Prostate gland (tissue), 2 donors: ENCODE measurements at regions not wholly inside any gene's neighbourhood (a gene's known extent, or its start where the extent isn't known, plus 50 kb on each side); places are given as distances from the start of the nearest gene placed in this dataset.

Experiments used
- DNase-seq: peaks from one replicate; pipeline ENCODE4 v3.0.0-alpha.2; 2019; ENCODE audit warnings: low spot score
- H3K27ac ChIP-seq, 2 donors: fragments of 200-600 bp; sonication (generic); 2 replicates each; pipeline ENCODE4 v1.5.1; 2017 to 2019
- H3K27me3 ChIP-seq: fragments of 200-600 bp; sonication (generic); replicated peaks from 2 replicates; pipeline ENCODE4 v1.5.1; 2019; ENCODE audit not compliant: insufficient read depth
- H3K36me3 ChIP-seq, 2 donors: fragments of 200-600 bp; sonication (generic); 1 replicate in 1 of 2; 2 replicates in 1 of 2; pipeline versions ENCODE4 v1.5.1 to v1.8.1; 2017 to 2019
- H3K4me1 ChIP-seq: fragments of 200-600 bp; sonication (generic); replicated peaks from 2 replicates; pipeline ENCODE4 v1.5.1; 2019
- H3K4me3 ChIP-seq, 2 donors: fragments of 200-600 bp; sonication (generic); 2 replicates each; pipeline ENCODE4 v1.5.1; 2017 to 2019
- H3K9me3 ChIP-seq: fragments of 200-600 bp; sonication (generic); 2 replicates; pipeline ENCODE4 v1.5.1; 2017
- CTCF ChIP-seq, 4 experiments: fragments of 200-600 bp in 2 of 4; fragments of 450-650 bp in 2 of 4; sonication (generic) in 2 of 4; IDR thresholded peaks; 1 replicate in 3 of 4; 2 replicates in 1 of 4; pipeline ENCODE4 v1.5.1; 2016 to 2019; ENCODE audit warnings: antibody characterized with exemption in 4 of 4, mild to moderate bottlenecking in 2 of 4, moderate library complexity in 2 of 4
- POLR2A ChIP-seq: fragments of 450-650 bp; IDR thresholded peaks from one replicate; pipeline ENCODE4 v1.6.1; 2016; ENCODE audit warnings: antibody characterized with exemption, mild to moderate bottlenecking
- POLR2AphosphoS5 ChIP-seq: sonication (generic); formaldehyde crosslinking; IDR thresholded peaks from one replicate; pipeline ENCODE4 v1.6.1; 2017; ENCODE audit warnings: antibody characterized with exemption
- WGBS: methylation state at CpG from one replicate; pipeline ENCODE4 v1.1.5; 2018; 5-methylcytosine and 5-hydroxymethylcytosine counted together
- intact Hi-C: fragments of 100-400 bp; cut with DNase I; formaldehyde crosslinking; loops from one replicate; pipeline ENCODE4 v1.14.2; 2022
- small RNA-seq, 2 donors: library from RNA; depleted of rRNA; stranded (forward); fragments of <200 nt; gene quantifications; one replicate each; pipeline ENCODE3, GENCODE V24; 2016

- no peaks in the 10 kb centered on the region for H3K27me3 ChIP-seq
- no peak overlapping the region for H3K27ac ChIP-seq
- H3K4me1 ChIP-seq: no peaks in the 10 kb centered on the region
- no peak for DNase-seq
- H3K36me3 ChIP-seq: no peaks in the 10 kb centered on the region
- WGBS: 38% methylated on average over 3 of the region's 3 CpGs
- H3K4me3 ChIP-seq: no peak overlapping the region
- no peaks in the 10 kb centered on the region for H3K9me3 ChIP-seq
- intact Hi-C loops: no loop called here
- TF ChIP-seq POLR2AphosphoS5 (no peak), CTCF (IDR thresholded peaks at IDR 0.05) (no peak), POLR2A (no peak)
Measured at GRCh38 chr5:52204310-52204709, 583.4 kb upstream of the ITGA1 start.

Small RNA genes in the stretch of these regions (small RNA-seq; reads per million reads assigned to genes)
- 0.28 to 0.30 reads per million in 2 donors for gene RNA5SP182
